Hematopoietic multipotent progenitor cell treated with erythropoietin and hydrocortisone succinate and interleukin-3 and kit ligand, for 15 days (in vitro differentiated cells): ENCODE measurements at regions not wholly inside any gene's neighbourhood (a gene's known extent, or its start where the extent isn't known, plus 50 kb on each side); places are given as distances from the start of the nearest gene placed in this dataset.

ENCODE experiments used
- DNase-seq: peaks from one replicate; pipeline ENCODE4 v3.0.0-alpha.2; 2015; ENCODE audit warnings: low spot score

DNA sequence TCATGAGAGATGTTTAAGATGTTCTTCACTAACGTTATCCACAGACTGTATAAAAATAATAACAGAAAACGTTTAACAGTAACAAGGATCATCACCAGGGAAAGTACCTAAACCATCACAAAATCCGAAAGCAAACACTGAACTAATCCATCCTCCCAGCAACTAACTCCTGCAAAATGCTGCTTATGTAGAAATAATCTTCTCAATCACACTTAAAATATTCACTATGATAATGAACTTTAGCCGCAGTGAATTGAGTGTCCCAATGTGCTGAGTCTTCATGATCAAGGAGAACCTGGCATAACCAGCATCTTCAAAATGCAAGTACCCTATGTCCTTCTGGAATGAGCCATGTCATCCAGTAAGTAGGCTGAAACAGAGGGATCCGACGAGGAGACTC lies 166.1 kb downstream of the LTN1 start:
- DNase-seq, result no peak

DNA sequence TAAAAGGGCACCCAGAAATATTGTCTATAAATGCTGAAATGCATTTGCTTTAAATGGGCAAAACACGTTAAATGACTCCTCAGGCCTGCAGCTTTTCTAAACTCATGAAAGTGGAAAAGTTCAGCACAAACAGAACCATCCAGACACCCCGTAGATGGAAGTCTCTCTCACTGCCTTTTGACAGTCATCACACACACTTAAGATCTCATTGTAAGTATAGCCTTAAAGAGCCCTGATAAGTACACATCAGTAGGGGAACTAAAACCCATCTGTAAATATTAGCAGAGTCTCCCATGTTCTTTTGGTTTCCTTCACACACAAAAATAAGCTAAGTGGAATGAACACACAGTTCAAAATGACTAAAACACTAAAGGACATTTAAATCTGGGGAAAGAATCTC lies 166.7 kb downstream of the LTN1 start:
- DNase-seq, result no peak

- DNase-seq, result no peak
Measured at GRCh38 chr21:28823429-28823828, 169.2 kb downstream of the LTN1 start.

DNA sequence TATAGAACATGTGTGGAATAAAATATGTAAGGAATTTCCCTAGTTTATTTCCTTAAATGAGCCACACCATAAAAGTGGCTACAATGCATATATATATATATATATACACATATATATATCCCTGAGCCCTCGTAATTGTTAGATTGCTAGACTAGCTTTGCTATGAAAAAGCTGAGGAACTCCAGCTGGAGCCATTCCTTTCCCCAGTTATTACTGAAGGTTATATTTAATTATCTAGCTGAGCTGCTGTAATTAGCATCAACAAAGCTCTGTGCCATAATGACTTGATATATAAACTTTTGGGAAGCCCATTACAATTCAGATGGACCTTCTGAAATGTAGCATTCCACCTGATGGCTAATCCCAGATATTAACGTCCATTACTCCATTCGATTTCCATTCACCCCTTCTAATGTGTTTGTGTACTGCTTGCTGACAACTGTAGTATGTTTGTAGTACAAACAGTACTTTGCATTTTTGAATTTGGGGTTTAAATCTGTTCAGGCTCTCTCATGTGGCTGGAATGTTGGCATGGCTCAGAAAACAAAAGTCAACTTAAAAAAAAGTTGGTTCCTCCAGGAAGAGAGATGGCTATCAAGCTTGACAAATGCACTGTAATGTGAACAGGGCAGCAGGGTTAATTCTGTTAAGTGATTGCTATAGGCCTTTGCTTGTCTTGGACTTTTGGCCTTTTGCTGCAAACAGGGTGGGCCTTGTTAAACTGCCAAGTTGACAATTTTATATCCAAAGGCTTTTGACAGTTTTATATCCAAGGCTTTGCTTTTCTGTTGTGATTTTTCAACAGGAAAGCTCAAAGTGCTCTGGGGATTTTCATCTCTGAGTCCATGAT lies 170.0 kb downstream of the LTN1 start:
- DNase-seq, result no peak

DNA sequence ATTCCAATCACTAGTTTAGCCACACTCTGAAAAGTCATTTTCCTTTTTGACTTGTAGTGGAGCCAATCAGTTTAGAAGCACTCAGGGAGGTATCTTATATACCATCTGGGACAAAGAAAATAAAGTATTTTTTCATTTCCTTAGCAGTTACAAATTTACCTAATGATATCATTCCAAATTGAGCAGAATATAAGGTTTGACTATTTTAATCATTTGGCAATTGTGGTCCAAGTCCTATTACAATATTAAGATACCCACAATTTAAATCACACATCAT lies 170.6 kb downstream of the LTN1 start:
- DNase-seq, result no peak

DNA sequence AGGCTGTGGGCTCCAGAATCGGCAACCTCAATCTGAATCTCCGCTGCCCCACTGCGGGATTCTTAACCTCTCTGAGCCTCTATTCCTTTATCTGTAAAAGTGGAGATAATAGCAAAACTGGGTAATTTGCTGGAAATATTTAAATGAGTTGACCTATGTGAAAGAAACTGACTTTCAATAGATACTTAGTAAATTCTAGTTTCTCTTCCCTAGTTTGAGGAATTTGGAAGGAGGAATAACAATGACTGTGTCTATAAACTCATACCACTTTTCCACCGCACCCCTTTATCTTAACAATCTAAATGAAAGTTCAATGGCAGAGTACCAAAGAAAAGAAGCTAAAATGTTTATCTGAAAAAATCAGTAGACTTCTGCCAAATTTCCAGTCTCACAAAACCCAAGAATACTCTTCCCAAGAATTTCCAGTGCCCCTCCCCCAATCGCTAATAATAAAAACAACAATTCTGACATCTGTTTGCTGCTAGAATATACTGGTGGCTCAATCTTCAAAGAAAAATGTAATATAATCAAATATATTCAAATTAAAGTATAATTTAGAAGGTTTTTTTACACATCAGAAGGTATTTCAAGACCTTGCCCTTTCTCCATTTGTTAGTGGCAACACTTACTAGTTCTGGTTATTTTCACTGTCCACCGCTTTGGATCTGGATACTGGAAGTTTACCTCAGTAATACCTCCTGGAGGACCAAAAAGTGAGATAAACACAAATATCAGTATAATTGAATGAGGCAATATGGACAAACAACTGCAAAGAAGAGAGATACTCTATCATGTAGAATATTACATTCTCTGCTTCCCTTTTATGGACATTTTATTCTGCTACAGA lies 171.2 kb downstream of the LTN1 start:
- DNase-seq, result no peak

- no peak for DNase-seq
Measured at GRCh38 chr21:28818663-28819278, 173.9 kb downstream of the LTN1 start.

DNA sequence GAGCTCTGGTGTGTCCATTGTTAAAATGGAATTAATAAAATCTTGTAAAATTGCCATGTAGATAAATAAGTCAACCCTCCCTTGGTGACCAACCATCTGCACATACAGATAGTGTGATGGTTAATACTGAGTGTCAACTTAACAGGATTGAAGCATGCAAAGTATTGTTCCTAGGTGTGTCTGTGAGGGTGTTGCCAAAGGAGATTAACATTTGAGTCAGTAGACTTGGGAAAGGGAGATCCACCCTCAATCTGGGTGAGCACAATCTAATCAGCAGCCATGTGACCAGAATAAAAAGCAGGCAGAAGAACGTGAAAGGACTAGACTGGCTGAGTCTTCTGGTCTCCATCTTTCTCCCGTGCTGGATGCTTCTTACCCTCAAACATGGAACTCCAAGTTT lies 174.8 kb downstream of the LTN1 start:
- no peak for DNase-seq

DNA sequence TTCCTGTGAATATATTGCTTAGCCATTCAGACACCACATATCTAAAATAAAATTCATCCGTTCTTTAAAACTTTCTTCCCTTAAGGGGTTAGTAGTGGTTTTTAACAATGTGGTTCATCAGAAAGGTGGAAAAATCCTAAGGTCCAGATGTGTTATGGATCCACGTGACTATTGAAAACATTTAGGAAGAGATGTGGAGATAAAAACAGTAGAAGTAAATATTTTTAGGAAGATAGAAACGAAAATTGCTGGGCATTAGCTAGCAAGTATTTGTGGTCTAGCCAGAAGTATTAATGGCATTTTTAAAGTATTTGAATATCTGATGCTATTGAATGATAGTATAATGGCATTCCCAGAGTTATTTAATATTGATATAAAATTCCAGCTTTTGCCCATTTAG lies 180.8 kb downstream of the LTN1 start:
- no peak for DNase-seq

DNA sequence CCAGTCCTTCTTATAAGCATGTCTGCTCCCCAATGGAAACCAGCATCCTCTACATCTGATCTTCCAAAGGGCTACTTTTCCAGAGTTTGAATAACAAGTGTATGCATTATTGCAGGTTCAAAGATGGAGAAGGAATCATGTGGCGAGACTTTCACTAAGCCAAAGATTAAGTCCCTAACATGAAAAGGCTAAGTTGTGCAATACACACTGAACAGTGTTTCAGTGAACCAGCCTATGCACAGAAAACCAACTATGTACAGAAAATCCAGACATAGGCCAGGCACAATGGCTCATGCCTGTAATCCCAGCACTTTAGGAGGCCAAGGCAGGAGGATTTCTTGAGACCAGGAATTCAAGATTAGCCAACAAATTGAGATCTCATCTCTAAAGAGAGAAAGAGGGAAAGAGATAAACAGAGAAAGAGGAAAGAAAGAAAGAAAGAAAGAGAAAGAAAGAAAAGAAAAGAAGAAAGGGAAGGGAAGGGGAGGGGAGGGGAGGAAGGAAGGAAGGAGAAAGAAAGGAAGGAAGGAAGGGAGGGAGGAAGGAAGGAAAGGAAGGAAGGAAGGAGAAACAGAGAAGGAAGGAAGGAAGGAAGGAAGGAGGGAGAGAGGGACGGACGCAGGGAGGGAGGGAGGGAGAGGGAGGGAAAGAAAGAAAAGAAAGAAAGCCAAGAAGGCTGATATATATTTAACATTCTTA lies 181.7 kb downstream of the LTN1 start:
- no peak for DNase-seq

DNA sequence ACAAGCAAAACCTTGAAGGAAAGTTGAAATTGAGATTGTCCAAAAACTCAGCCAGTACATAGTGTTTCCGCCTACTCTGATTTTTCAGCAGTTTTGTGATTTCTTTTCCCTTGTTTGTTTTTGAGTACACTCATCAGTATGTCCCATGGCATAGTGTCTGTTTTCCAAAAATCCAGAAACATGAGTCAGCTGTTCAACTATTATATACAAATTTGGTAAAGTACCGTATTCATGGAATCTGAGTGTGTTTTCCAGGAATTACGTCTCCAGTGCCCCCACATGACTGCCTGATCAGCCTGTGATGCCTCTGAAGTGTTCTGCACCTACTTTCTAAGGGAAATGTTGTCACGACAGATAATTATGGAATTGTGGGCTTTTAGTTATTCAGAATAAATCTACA lies 186.8 kb downstream of the LTN1 start:
- no peak for DNase-seq

GRCh38 chr21:28804089-28804670 lies 188.5 kb downstream of the LTN1 start:
- DNase-seq, result no peak

DNA sequence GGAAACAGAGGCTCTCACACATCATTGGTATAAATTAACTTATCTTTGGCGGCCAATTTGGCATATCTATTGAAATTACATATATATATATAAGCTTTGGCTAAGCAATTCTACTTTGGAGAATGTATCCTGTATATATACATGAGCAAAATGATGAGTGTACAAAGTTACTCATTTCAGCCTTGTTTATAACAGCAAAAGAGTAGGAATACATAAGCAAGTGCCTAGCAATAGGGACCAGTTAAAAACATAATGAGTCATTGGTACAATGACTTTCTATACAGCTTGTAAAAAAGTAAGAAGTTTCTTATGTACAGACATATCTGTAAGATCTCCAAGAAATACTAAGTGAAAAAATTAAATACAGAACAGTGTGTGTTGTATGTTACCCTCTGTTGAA lies 190.8 kb downstream of the LTN1 start:
- no peak for DNase-seq

GRCh38 chr21:28799926-28800325 lies 192.8 kb downstream of the LTN1 start:
- no peak for DNase-seq

GRCh38 chr21:28798798-28799197 lies 193.9 kb downstream of the LTN1 start:
- no peak for DNase-seq

DNA sequence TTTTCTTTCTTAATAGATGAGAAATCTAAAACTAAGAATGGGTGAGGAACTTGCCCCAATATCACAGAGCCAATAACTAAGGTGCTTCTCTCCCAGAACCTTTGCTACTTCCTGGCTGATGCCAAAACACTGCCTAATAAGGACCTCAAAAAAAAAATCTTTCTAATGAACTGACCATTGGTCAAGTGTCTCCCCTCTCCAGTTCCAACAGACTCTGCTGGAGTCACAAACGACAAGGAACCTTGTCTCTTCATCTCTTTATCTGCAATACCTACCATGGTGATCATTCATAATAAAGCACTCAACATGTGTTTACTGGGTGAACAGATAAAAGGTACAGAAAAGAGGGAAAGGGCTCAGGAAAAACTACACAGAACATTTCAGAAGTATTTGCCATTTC lies 197.4 kb downstream of the LTN1 start:
- no peak for DNase-seq

GRCh38 chr21:28794371-28794851 lies 198.3 kb downstream of the LTN1 start:
- no peak for DNase-seq

DNA sequence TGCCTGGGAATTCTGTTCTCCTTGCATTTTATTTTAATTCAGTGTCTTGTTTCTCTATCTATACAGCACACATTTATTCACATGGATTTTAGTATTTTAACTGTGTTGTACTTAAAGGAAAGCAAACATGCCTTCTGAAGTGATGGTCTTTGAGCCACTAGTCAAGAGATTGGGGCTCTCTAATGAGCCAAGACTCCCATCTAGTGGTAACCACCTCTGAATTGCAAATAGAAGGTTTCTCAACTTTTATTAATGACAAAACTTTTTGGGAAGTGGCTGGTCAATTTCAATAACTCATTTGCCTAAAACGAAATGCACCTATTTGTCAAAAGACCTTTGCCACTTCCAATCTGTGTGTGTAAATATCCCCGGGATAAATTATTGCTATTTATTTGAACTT lies 199.6 kb downstream of the LTN1 start:
- DNase-seq, result no peak

GRCh38 chr21:28791595-28792282 lies 200.9 kb downstream of the LTN1 start:
- no peak for DNase-seq

DNA sequence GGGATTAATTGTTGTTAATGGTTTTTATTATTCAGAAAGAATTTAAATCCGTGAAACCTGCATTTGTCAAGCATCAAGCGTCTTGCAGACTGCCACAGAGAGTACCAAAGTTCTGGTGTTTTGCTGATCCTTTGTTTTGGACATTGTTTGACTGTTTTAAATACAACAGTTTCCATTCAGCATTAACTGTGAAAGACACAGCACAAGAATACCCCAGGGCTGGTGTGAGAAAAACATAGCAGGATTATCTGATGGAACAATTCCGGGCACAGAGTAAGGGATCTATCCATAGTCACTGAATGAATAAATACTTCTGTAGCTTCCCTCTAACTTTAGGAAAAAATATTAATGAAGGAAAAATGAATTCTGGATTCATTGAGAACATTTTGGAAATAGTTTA lies 202.3 kb downstream of the LTN1 start:
- no peak for DNase-seq

DNA sequence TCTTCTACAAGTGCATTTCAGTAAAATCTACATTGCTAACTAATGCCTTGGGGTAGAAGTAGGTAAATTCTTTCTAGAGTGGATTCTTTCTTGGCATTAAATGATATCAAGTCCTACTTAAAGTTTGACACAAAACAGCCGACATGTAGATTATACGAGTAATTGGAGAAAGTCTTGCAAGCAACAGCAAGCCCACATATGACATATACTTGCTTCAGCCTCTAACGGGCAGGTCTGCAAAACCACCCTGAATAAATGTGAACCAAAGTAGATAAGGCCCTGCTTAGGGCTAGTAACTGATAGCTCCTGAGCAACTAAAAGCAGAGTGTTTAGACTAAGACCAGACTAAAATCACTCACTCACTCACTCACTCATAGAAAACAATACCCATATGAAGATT lies 203.2 kb downstream of the LTN1 start:
- DNase-seq, result peak; percentile 16
